Loucy (cell line): ENCODE measurements at regions not wholly inside any gene's neighbourhood (a gene's known extent, or its start where the extent isn't known, plus 50 kb on each side); places are given as distances from the start of the nearest gene placed in this dataset.

Experiments
- H2AFZ ChIP-seq: fragments of 200-600 bp; sonication (generic); 2 replicates; pipeline ENCODE4 v1.6.0; 2016; ENCODE audit warnings: antibody characterized with exemption, mild to moderate bottlenecking, low read length, moderate library complexity
- H3F3A ChIP-seq: fragments of 200-600 bp; 2 replicates; pipeline ENCODE4 v1.6.0; 2016; ENCODE audit warnings: antibody characterized with exemption, low read depth, mild to moderate bottlenecking
- H3K27me3 ChIP-seq: fragments of 200-600 bp; sonication (generic); 2 replicates; pipeline ENCODE4 v1.6.1; 2014; ENCODE audit warnings: low read length, mild to moderate bottlenecking; ENCODE audit not compliant: insufficient read depth, poor library complexity, severe bottlenecking
- H3K36me3 ChIP-seq: fragments of 200-600 bp; sonication (generic); 2 replicates; pipeline ENCODE4 v1.6.1; 2016; ENCODE audit warnings: low read length; ENCODE audit not compliant: insufficient read depth
- H3K4me1 ChIP-seq: fragments of 200-600 bp; sonication (generic); 2 replicates; pipeline ENCODE4 v1.5.1; 2014; ENCODE audit warnings: low read length, mild to moderate bottlenecking; ENCODE audit not compliant: insufficient read depth, poor library complexity, severe bottlenecking
- H3K4me2 ChIP-seq: fragments of 200-600 bp; sonication (generic); 2 replicates; pipeline ENCODE4 v1.6.0; 2014; ENCODE audit warnings: antibody characterized with exemption, low read length, low read depth, mild to moderate bottlenecking; ENCODE audit not compliant: poor library complexity, severe bottlenecking
- H3K4me3 ChIP-seq: fragments of 200-600 bp; sonication (generic); 2 replicates; pipeline ENCODE4 v1.5.1; 2014; ENCODE audit warnings: low read length, mild to moderate bottlenecking, mixed read lengths; ENCODE audit not compliant: poor library complexity, severe bottlenecking
- H3K79me2 ChIP-seq: fragments of 200-600 bp; sonication (generic); 2 replicates; pipeline ENCODE4 v1.6.1; 2014; ENCODE audit warnings: low read length; ENCODE audit not compliant: insufficient read depth
- H3K9ac ChIP-seq: fragments of 200-600 bp; sonication (generic); 2 replicates; pipeline ENCODE4 v1.6.0; 2014; ENCODE audit warnings: mild to moderate bottlenecking, low read depth, low read length, moderate library complexity; ENCODE audit not compliant: poor library complexity, severe bottlenecking
- H3K9me2 ChIP-seq: fragments of 200-600 bp; sonication (generic); replicated peaks from 2 replicates; pipeline ENCODE4 v1.6.1; 2016; ENCODE audit warnings: low read depth, low read length, mixed read lengths
- H3K9me3 ChIP-seq: fragments of 200-600 bp; sonication (generic); 2 replicates; pipeline ENCODE4 v1.6.1; 2014; ENCODE audit warnings: mild to moderate bottlenecking, antibody characterized with exemption, low read length, low read depth; ENCODE audit not compliant: insufficient read depth
- H4K20me1 ChIP-seq: fragments of 200-600 bp; sonication (generic); 2 replicates; pipeline ENCODE4 v1.6.0; 2014; ENCODE audit warnings: antibody characterized with exemption, low read length, mild to moderate bottlenecking; ENCODE audit not compliant: insufficient read depth, poor library complexity, severe bottlenecking
- EZH2phosphoT487 ChIP-seq: fragments of 200-600 bp; IDR thresholded peaks from 2 replicates; pipeline ENCODE4 v1.6.1; 2018; ENCODE audit warnings: antibody characterized with exemption, mild to moderate bottlenecking, moderate library complexity, borderline replicate concordance
- TF ChIP-seq, protein P1 (sequence below): fragments of 200-600 bp; sonication (generic); conservative IDR thresholded peaks from 2 replicates; pipeline ENCODE4 v1.5.1; 2014; ENCODE audit warnings: mild to moderate bottlenecking, antibody characterized with exemption, low read length

GRCh38 chr12:14315501-14315900 is 50.0 kb upstream of the ATF7IP start:
- Histone ChIP-seq H3K4me2 (no peak overlapping the region), H3K4me1 (no peaks in the 10 kb centered on the region), H3K9me3 (no peaks in the 10 kb centered on the region), H2AFZ (no peak overlapping the region), H3K36me3 (no peaks in the 10 kb centered on the region), H4K20me1 (no peaks in the 10 kb centered on the region), H3K4me3 (no peak overlapping the region), H3K79me2 (no peaks in the 10 kb centered on the region), H3K9ac (no peak overlapping the region), H3F3A (no peaks in the 10 kb centered on the region), H3K9me2 (no peaks in the 10 kb centered on the region), H3K27me3 (no peaks in the 10 kb centered on the region)
- TF ChIP-seq EZH2phosphoT487 = no peak
- TF ChIP-seq, protein P1, sequence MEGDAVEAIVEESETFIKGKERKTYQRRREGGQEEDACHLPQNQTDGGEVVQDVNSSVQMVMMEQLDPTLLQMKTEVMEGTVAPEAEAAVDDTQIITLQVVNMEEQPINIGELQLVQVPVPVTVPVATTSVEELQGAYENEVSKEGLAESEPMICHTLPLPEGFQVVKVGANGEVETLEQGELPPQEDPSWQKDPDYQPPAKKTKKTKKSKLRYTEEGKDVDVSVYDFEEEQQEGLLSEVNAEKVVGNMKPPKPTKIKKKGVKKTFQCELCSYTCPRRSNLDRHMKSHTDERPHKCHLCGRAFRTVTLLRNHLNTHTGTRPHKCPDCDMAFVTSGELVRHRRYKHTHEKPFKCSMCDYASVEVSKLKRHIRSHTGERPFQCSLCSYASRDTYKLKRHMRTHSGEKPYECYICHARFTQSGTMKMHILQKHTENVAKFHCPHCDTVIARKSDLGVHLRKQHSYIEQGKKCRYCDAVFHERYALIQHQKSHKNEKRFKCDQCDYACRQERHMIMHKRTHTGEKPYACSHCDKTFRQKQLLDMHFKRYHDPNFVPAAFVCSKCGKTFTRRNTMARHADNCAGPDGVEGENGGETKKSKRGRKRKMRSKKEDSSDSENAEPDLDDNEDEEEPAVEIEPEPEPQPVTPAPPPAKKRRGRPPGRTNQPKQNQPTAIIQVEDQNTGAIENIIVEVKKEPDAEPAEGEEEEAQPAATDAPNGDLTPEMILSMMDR = no peak
